ENCODE measurements at regions not wholly inside any gene's neighbourhood (a gene's known extent, or its start where the extent isn't known, plus 50 kb on each side); places are given as distances from the start of the nearest gene placed in this dataset.

GRCh38 chr11:130814440-130815096 is 101.7 kb downstream of the SNX19 start:
- DNase-seq: no peak

DNA sequence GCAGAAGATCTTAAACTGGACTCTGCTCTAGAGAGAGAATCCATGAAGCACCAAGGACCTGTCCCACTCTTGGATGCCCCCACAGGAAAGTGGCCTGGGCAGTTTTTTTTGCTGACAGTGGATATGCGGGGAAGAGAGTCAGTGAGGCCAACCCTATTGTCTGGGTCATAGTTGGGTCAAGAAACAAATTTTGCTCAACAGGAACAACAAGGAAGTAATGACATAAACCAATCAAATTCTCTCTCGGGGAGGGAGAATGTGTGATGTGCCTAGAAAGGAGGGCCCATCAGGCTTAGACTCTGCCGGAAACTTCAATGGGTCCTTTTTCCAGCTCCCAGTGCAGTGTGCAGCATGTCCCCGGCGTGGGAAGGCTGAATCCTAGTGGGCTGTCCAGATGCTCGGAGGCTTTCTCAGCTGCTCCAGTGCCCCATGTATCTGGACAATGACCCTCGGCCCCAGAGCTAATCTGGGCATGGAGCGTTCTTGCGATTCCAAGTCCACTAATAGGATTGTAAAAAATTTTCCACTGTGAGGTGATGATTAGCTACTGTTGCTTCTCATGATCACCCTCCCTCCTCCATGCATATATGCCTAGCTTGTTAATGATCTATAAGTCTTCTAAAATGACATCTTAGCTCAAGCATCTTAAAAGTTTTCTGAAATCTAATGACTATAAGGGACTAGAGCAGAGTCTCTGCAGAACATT is 101.0 kb downstream of the SNX19 start:
- no peak for DNase-seq

- no peak for DNase-seq
These were observed 100.3 kb downstream of the SNX19 start for GRCh38 chr11:130815956-130816355.

DNA sequence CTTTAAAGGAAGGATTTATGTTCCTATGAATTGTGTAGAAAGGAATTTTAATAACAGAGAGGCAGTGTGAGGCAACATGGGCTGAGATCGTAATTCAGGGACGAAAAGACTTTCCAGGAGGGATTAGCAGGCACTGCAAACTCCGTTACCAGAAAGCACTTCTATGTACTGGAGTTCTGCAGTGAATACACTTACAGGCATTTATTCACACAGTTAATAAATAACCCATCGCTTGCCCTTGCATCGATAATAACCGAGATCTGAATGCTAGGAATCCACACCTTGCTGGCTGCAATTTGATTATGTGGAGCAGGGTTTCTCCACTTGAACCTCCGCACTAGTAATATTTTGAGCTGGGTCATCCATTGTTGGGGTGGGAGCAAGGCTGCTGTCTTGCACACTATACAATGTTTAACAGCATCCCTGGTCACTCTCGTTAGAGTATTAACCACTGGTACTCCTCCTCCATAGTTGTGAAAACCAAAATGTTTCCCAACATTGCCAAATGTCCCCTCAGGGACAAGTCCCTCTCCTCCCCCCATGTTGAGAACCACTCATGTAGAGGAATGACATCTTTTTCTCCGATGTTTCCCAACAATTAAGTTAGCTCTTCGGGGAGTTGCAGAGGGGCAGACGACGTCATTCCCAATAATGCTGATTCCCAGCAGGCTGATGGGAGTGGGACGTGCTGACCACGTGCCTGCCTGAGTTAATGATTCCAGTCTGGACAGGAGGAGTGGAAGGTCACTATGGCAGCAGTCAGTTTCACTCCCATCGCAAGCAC is 99.5 kb downstream of the SNX19 start:
- DNase-seq: no peak

GRCh38 chr11:130817330-130817944 is 98.8 kb downstream of the SNX19 start:
- DNase-seq: no peak

DNA sequence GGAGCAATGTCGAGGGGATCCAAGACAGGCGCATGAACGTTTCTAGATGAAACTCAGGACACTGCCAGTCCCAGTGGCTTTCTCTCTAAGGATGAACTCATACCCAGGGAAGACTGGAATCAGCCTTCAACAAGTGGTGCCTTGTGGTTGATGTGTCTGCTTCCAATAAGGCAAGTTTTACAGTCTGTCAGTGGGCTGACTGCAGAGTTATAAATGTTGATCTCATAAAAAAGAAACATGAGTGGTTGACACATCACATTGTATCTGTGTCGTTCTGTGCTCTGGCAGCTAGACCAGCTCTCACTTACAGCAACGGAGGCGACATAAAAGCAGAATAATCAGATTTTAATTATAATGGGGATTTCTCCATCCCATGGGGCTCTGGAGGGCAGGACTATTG is 96.7 kb downstream of the SNX19 start:
- DNase-seq: no peak

Data from activated T-cell treated with anti-CD3 and anti-CD28 coated beads, Interleukin-2, amount 50 U/mL, for 48 hours (primary cell).